ENCODE measurements at regions not wholly inside any gene's neighbourhood (a gene's known extent, or its start where the extent isn't known, plus 50 kb on each side); places are given as distances from the start of the nearest gene placed in this dataset.

DNA sequence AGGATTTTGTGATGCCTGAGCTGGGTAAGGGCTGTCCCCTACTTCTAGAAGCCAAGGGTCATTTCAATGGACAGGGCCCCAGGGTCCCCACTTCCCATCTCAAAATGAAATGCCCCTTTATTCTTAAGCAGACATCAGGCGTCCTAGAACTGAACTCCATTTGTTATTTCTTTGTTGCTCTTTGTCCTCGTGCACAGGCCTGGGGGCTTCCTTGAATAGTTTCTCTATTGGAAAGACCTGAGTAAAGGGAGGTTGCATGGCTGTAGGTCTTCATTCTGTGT, 311.4 kb upstream of the ZNF32 start:
- Histone ChIP-seq H3K27me3 (ENCODE audit: control insufficient read depth, insufficient read depth, low read length) (no peaks in the 10 kb centered on the region), H3K4me3 (ENCODE audit: low read depth, low read length) (no peak overlapping the region), H3K36me3 (ENCODE audit: control insufficient read depth, insufficient read depth, low read length) (no peaks in the 10 kb centered on the region)
- no peak for TF ChIP-seq CTCF (IDR thresholded peaks at IDR 0.05; ENCODE audit: insufficient read depth, low read length, poor library complexity, severe bottlenecking)
- no peak for DNase-seq (ENCODE audit: low read depth)

- Histone ChIP-seq H3K4me3 (ENCODE audit: low read depth, low read length) (no peak overlapping the region), H3K36me3 (ENCODE audit: control insufficient read depth, insufficient read depth, low read length) (no peaks in the 10 kb centered on the region), H3K27me3 (ENCODE audit: control insufficient read depth, insufficient read depth, low read length) (no peaks in the 10 kb centered on the region)
- no peak for TF ChIP-seq CTCF (IDR thresholded peaks at IDR 0.05; ENCODE audit: insufficient read depth, low read length, poor library complexity, severe bottlenecking)
- no peak for DNase-seq (ENCODE audit: low read depth)
Measured at GRCh38 chr10:43959364-43960134, 310.9 kb upstream of the ZNF32 start.

GRCh38 chr10:43958964-43959363, 310.3 kb upstream of the ZNF32 start:
- no peaks in the 10 kb centered on the region for H3K36me3 ChIP-seq (ENCODE audit: control insufficient read depth, insufficient read depth, low read length)
- H3K27me3 ChIP-seq (ENCODE audit: control insufficient read depth, insufficient read depth, low read length), result no peaks in the 10 kb centered on the region
- DNase-seq (ENCODE audit: low read depth), result no peak
- H3K4me3 ChIP-seq (ENCODE audit: low read depth, low read length), result no peak overlapping the region
- no peak for TF ChIP-seq CTCF (IDR thresholded peaks at IDR 0.05; ENCODE audit: insufficient read depth, low read length, poor library complexity, severe bottlenecking)

DNA sequence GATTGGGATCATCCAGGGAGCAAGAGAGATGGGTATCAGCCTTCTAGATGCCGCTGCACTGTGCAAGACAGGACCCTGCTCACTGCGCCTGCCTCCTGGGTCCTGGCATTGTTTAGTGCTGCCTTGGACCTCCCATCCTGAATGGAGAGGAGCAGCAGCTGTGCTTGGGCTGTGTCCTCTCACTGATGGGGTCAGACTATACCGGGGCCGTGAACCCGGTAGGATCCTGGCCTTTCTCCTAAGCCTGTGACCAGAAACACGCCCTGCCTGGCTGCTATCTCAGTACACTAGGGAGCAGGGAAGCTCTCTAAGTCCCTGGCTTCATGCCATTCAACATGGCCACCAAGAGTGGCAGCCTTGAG, 309.4 kb upstream of the ZNF32 start:
- Histone ChIP-seq H3K27me3 (ENCODE audit: control insufficient read depth, insufficient read depth, low read length) (no peaks in the 10 kb centered on the region), H3K36me3 (ENCODE audit: control insufficient read depth, insufficient read depth, low read length) (no peaks in the 10 kb centered on the region), H3K4me3 (ENCODE audit: low read depth, low read length) (no peak overlapping the region)
- no peak for DNase-seq (ENCODE audit: low read depth)
- no peak for TF ChIP-seq CTCF (IDR thresholded peaks at IDR 0.05; ENCODE audit: insufficient read depth, low read length, poor library complexity, severe bottlenecking)

DNA sequence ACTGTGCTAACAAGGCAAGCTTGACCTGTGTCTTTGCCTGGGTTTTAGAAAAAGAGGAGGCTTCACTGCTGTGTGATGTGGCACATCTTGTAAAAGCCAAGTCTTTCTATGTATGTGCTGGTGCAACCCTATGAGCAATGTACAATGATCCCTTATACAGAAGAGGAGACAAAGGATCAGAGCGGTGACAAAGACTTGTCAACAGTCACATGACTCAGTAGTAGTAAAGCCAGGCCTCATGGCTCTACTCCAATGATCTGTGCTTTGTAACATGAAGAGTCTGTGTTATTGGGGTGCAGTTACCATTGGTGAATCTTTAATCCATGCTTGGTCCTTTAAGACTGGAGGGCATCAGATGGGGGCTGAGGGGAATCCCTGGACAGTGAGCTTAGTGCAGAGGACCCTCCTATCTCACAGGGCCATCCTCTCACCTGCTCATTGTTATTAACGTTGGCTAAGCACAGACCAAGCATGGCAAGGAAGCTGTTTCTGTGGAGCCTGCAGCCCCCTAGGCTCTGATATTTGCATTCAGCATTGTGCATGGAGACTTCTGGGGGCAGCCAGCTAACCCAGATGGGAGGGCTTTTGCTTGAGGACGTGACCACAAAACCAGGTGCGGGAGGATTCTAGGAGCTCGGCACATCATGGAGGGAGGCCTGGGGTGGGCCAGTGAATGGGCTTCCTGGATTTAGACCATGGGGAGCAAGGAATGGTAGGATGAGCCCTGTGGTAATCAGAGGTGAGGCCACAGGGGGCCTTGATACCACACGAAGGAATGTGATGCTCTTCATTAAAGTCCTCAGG, 308.8 kb upstream of the ZNF32 start:
- no peak overlapping the region for H3K4me3 ChIP-seq (ENCODE audit: low read depth, low read length)
- DNase-seq (ENCODE audit: low read depth), result no peak
- no peaks in the 10 kb centered on the region for H3K36me3 ChIP-seq (ENCODE audit: control insufficient read depth, insufficient read depth, low read length)
- no peak for TF ChIP-seq CTCF (IDR thresholded peaks at IDR 0.05; ENCODE audit: insufficient read depth, low read length, poor library complexity, severe bottlenecking)
- H3K27me3 ChIP-seq (ENCODE audit: control insufficient read depth, insufficient read depth, low read length), result no peaks in the 10 kb centered on the region

All from kidney epithelial cell (primary cell).